SJCRH30 (cell line): ENCODE measurements at regions not wholly inside any gene's neighbourhood (a gene's known extent, or its start where the extent isn't known, plus 50 kb on each side); places are given as distances from the start of the nearest gene placed in this dataset.

ENCODE experiments used
- DNase-seq, 2 experiments: peaks; one replicate each; pipeline ENCODE4 v3.0.0-alpha.2; 2015 to 2020
- H3K27ac ChIP-seq: fragments of 250-450 bp; sonication (Bioruptor Pico); 2 replicates; pipeline ENCODE4 v1.5.1; 2020; ENCODE audit warnings: mild to moderate bottlenecking, moderate library complexity
- H3K27me3 ChIP-seq: fragments of 250-450 bp; sonication (Bioruptor Pico); 2 replicates; pipeline ENCODE4 v1.5.1; 2020; ENCODE audit warnings: mild to moderate bottlenecking, moderate library complexity
- H3K36me3 ChIP-seq: fragments of 250-450 bp; sonication (Bioruptor Pico); 2 replicates; pipeline ENCODE4 v1.5.1; 2020; ENCODE audit warnings: mild to moderate bottlenecking, moderate library complexity
- H3K4me1 ChIP-seq: fragments of 250-450 bp; sonication (Bioruptor Pico); 2 replicates; pipeline ENCODE4 v1.5.1; 2020; ENCODE audit warnings: mild to moderate bottlenecking, moderate library complexity
- H3K4me3 ChIP-seq: fragments of 250-450 bp; sonication (Bioruptor Pico); 2 replicates; pipeline ENCODE4 v1.5.1; 2020; ENCODE audit warnings: mild to moderate bottlenecking, moderate library complexity
- H3K9me3 ChIP-seq: fragments of 250-450 bp; sonication (Bioruptor Pico); replicated peaks from 2 replicates; pipeline ENCODE4 v1.5.1; 2020; ENCODE audit warnings: mild to moderate bottlenecking, moderate library complexity

DNA sequence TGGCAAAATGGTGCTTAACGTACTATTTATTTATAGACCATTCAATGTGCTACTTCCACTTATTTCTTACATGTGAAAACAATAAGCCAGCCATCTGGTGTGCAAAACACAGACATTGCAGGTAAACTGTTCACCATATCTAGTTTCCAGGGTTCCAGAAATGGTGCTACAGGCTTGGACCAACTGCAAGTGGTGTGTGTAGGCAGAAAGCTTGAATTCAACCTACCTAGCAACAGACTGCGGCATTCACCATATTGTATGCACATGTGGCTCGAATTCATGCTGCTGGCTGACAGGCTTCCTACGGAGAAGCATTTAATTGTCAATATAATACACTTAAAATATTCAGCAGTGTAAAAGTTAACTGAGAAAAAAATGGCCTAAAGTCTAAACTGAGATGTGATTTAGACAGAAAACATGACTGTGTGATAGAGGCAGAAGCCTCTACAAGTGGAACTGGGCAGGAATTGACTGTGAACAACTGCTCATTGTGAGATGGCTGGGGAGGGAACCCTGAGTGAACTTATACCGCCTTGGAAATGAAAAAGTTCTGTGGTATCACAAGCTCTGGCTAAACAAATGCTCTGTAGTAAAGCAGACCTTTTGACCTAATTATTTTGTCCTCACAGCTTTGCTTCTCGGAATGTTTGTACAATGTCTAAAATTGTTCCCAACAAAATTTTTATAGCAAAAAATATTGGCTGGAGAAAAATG lies 434.7 kb downstream of the GRIA2 start:
- DNase-seq, result no peak
- H3K9me3 ChIP-seq, result no peaks in the 10 kb centered on the region
- no peak overlapping the region for H3K4me3 ChIP-seq
- H3K27ac ChIP-seq, result no peak overlapping the region
- H3K27me3 ChIP-seq, result no peaks in the 10 kb centered on the region
- H3K4me1 ChIP-seq, result no peaks in the 10 kb centered on the region
- no peaks in the 10 kb centered on the region for H3K36me3 ChIP-seq

DNA sequence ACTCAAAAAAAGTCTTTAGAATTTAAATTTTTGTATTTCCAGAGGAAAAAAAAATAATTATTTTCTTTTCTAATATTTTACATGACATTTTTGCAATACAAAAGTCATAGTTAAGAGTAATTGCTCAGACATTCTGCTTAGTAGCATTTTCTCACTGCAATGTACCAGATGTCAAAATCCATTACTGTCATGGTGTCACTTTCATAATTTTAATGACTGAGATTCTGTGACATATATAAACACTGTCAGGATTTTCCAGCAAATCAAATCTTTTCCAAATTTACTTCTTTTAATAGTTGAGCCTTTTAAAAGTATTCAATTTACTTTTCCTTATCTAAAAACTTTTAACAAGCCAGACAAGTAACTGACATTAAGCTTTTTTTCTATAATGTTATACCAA lies 422.7 kb downstream of the GRIA2 start:
- Histone ChIP-seq H3K9me3 (no peaks in the 10 kb centered on the region), H3K4me1 (no peaks in the 10 kb centered on the region), H3K4me3 (no peak overlapping the region), H3K36me3 (no peaks in the 10 kb centered on the region), H3K27me3 (no peaks in the 10 kb centered on the region), H3K27ac (no peak overlapping the region)
- no peak for DNase-seq

GRCh38 chr4:157634057-157634456 lies 413.5 kb downstream of the GRIA2 start:
- Histone ChIP-seq H3K4me1 (no peaks in the 10 kb centered on the region), H3K36me3 (no peaks in the 10 kb centered on the region), H3K9me3 (no peaks in the 10 kb centered on the region), H3K4me3 (no peak overlapping the region), H3K27ac (no peak overlapping the region), H3K27me3 (no peaks in the 10 kb centered on the region)
- DNase-seq, result no peak

- Histone ChIP-seq H3K27ac (no peak overlapping the region), H3K4me3 (no peak overlapping the region), H3K4me1 (no peaks in the 10 kb centered on the region), H3K9me3 (no peaks in the 10 kb centered on the region), H3K27me3 (no peaks in the 10 kb centered on the region), H3K36me3 (no peaks in the 10 kb centered on the region)
- DNase-seq, result no peak
Observed at GRCh38 chr4:157616741-157617472, 396.4 kb downstream of the GRIA2 start.

DNA sequence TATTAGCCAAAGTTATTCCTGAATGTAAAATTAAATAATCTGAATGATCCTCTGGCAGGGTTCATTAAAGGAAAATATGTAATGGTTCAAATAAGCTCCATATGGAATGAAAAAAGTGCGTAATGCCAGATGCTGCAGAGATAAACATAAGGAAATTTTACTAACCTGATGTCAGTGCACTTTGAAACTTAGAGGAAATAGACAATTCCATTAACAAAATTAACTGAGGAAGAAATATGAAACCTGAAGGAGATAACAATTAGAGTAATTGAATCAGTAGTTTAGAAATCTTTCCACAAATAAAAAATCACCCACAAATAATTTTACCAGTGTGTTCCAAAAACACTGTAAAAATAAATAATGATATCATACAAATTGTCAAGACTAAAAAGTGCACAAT lies 387.5 kb downstream of the GRIA2 start:
- no peaks in the 10 kb centered on the region for H3K4me1 ChIP-seq
- DNase-seq, result no peak
- H3K4me3 ChIP-seq, result no peak overlapping the region
- no peak overlapping the region for H3K27ac ChIP-seq
- no peaks in the 10 kb centered on the region for H3K36me3 ChIP-seq
- H3K9me3 ChIP-seq, result no peaks in the 10 kb centered on the region
- H3K27me3 ChIP-seq, result no peaks in the 10 kb centered on the region

GRCh38 chr4:157600583-157600982 lies 380.1 kb downstream of the GRIA2 start:
- no peak for DNase-seq
- H3K36me3 ChIP-seq, result no peaks in the 10 kb centered on the region
- no peaks in the 10 kb centered on the region for H3K9me3 ChIP-seq
- no peak overlapping the region for H3K4me3 ChIP-seq
- H3K27ac ChIP-seq, result no peak overlapping the region
- no peaks in the 10 kb centered on the region for H3K27me3 ChIP-seq
- no peaks in the 10 kb centered on the region for H3K4me1 ChIP-seq

GRCh38 chr4:157591245-157591644 lies 370.7 kb downstream of the GRIA2 start:
- Histone ChIP-seq H3K27me3 (no peaks in the 10 kb centered on the region), H3K27ac (no peak overlapping the region), H3K4me1 (no peaks in the 10 kb centered on the region), H3K4me3 (no peak overlapping the region), H3K36me3 (no peaks in the 10 kb centered on the region), H3K9me3 (no peaks in the 10 kb centered on the region)
- no peak for DNase-seq

DNA sequence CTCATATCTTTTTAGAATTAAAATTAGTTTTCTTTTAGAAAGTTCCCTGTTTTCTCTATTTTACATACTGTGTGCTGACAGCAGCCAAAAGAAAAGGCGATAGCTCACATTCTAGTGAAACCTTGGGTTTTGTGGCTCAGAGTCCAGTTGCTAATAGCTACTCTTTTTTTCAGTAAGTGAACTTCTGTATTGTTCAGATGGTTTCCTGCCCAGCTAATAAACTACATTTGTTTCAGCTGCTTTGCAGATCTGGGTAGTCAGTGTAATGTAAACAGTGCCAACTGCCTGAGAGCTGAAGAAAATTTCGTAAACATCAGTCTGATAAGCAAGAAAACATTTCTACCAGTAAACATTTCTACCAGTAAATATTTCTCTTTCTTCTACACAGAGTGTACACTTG lies 370.2 kb downstream of the GRIA2 start:
- Histone ChIP-seq H3K27me3 (no peaks in the 10 kb centered on the region), H3K4me3 (no peak overlapping the region), H3K4me1 (no peaks in the 10 kb centered on the region), H3K27ac (no peak overlapping the region), H3K9me3 (no peaks in the 10 kb centered on the region), H3K36me3 (no peaks in the 10 kb centered on the region)
- DNase-seq, result no peak

DNA sequence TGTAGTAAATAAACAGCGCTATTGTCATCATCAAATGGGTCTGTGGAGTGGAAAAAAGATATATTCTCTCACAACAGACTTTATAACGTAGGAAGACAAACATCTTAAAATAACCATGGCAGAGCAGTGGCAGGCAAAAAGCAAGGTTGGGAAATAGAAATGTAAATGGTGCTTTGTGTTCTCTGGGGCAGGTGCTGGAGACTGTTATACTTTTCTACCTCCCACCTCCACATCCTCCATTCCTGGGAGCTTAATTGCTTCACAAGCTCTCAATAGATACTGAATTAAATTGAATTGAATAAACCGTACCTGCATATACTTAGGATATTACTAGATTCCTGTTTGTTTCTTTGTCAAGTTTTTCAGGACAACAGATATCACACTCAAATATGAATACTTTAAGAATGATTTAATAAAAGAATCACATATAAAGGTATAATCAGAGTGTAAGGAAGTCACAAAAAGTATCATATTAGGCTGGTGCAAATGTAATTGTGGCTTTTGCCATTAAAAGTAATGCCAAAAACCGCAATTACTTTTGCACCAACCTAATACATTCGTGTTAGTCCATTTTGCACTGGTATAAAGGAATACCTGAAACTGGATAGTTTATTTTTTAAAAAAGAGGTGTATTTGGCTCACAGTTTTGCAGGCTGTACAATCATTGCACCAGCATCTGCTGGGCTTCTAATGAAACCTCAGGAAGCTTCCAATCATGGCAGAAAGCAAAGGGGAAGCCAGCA lies 367.3 kb downstream of the GRIA2 start:
- Histone ChIP-seq H3K27ac (no peak overlapping the region), H3K4me3 (no peak overlapping the region), H3K9me3 (no peaks in the 10 kb centered on the region), H3K36me3 (no peaks in the 10 kb centered on the region), H3K27me3 (no peaks in the 10 kb centered on the region), H3K4me1 (no peaks in the 10 kb centered on the region)
- no peak for DNase-seq

- H3K4me1 ChIP-seq, result no peaks in the 10 kb centered on the region
- no peaks in the 10 kb centered on the region for H3K9me3 ChIP-seq
- no peak for DNase-seq
- no peak overlapping the region for H3K27ac ChIP-seq
- no peaks in the 10 kb centered on the region for H3K27me3 ChIP-seq
- no peak overlapping the region for H3K4me3 ChIP-seq
- no peaks in the 10 kb centered on the region for H3K36me3 ChIP-seq
Observed at GRCh38 chr4:157582141-157582540, 361.6 kb downstream of the GRIA2 start.

- Histone ChIP-seq H3K9me3 (no peaks in the 10 kb centered on the region), H3K4me1 (no peaks in the 10 kb centered on the region), H3K27ac (no peak overlapping the region), H3K4me3 (no peak overlapping the region), H3K27me3 (no peaks in the 10 kb centered on the region), H3K36me3 (no peaks in the 10 kb centered on the region)
- DNase-seq, result no peak
Observed at GRCh38 chr4:157576671-157577217, 356.2 kb downstream of the GRIA2 start.

GRCh38 chr4:157575339-157575738 lies 354.8 kb downstream of the GRIA2 start:
- Histone ChIP-seq H3K9me3 (no peaks in the 10 kb centered on the region), H3K36me3 (no peaks in the 10 kb centered on the region), H3K4me3 (no peak overlapping the region), H3K4me1 (no peaks in the 10 kb centered on the region), H3K27me3 (no peaks in the 10 kb centered on the region), H3K27ac (no peak overlapping the region)
- DNase-seq, result no peak

DNA sequence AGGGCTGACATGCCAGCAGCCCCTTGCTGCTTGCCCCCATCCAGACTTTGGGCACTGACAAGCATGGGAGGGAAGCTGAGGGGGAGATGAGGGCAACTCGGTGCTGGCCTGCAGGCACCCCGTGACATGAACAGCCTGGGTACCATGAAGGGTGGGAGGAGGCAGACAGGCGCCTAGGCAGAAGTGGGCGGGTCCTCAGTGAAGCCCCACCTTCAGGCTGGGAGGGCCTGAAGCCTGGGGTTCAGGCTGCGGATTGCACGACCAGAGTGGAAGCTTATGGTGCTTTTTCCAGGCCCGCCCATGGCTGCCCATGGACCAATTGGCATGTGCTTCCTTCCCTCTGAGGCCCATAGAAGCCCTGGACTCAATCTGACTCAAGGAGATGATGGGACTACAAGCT lies 354.1 kb downstream of the GRIA2 start:
- no peak overlapping the region for H3K27ac ChIP-seq
- no peak for DNase-seq
- no peaks in the 10 kb centered on the region for H3K36me3 ChIP-seq
- H3K4me1 ChIP-seq, result no peaks in the 10 kb centered on the region
- no peaks in the 10 kb centered on the region for H3K27me3 ChIP-seq
- no peaks in the 10 kb centered on the region for H3K9me3 ChIP-seq
- no peak overlapping the region for H3K4me3 ChIP-seq

DNA sequence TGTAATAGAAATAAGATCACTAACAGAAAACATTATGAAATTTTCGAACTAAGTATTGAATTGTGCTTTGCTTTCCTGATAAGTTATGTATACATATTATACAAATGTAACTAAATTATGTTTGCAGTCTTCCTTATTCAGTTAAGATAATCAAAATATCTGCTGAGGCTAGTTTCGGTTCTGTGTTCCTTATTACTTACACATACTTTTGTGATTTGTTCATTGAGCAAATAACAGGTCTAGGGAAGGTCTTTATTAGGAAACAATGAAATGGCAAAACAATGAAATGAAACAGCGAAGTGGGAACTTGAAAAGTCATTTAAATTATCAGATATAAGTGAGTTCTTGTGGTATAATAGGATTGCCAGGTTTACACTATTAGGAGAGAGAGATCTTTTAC lies 352.4 kb downstream of the GRIA2 start:
- Histone ChIP-seq H3K4me3 (no peak overlapping the region), H3K27ac (no peak overlapping the region), H3K9me3 (no peaks in the 10 kb centered on the region), H3K36me3 (no peaks in the 10 kb centered on the region), H3K4me1 (no peaks in the 10 kb centered on the region), H3K27me3 (no peaks in the 10 kb centered on the region)
- DNase-seq, result no peak

- Histone ChIP-seq H3K4me3 (no peak overlapping the region), H3K36me3 (no peaks in the 10 kb centered on the region), H3K4me1 (no peaks in the 10 kb centered on the region), H3K27me3 (no peaks in the 10 kb centered on the region), H3K9me3 (no peaks in the 10 kb centered on the region), H3K27ac (no peak overlapping the region)
- no peak for DNase-seq
Observed at GRCh38 chr4:157572284-157572683, 351.8 kb downstream of the GRIA2 start.
